A673 (cell line): ENCODE measurements at regions not wholly inside any gene's neighbourhood (a gene's known extent, or its start where the extent isn't known, plus 50 kb on each side); places are given as distances from the start of the nearest gene placed in this dataset.

ENCODE experiments used
- CTCF ChIP-seq: fragments of 300-800, 200-600 bp; sonication (generic); conservative IDR thresholded peaks from 2 replicates; pipeline ENCODE4 v1.5.1; 2017; ENCODE audit warnings: low read depth, mild to moderate bottlenecking, antibody characterized with exemption, low read length, moderate library complexity, mixed read lengths
- EZH2 ChIP-seq: fragments of 200-600 bp; sonication (generic); IDR thresholded peaks from 2 replicates; pipeline ENCODE4 v1.6.1; 2017; ENCODE audit warnings: borderline replicate concordance, low read depth, mild to moderate bottlenecking, mixed read lengths, antibody characterized with exemption, low read length; ENCODE audit not compliant: poor library complexity, severe bottlenecking

- TF ChIP-seq CTCF (no peak), EZH2 (no peak)
These were observed 106.0 kb upstream of the MTHFD1L start for GRCh38 chr6:150759483-150759882.
